ENCODE measurements at regions not wholly inside any gene's neighbourhood (a gene's known extent, or its start where the extent isn't known, plus 50 kb on each side); places are given as distances from the start of the nearest gene placed in this dataset.

GRCh38 chr10:113252650-113253618 lies 299.9 kb upstream of the HABP2 start:
- H3K27me3 ChIP-seq (ENCODE audit: low read depth, low read length) = 0 out of 2 replicates have a peak, but pooled peaks cover 4% of the 10 kb centered on the region

GRCh38 chr10:113259576-113260226 lies 293.2 kb upstream of the HABP2 start:
- H3K79me2 ChIP-seq (ENCODE audit: low read length) = no peaks in the 10 kb centered on the region
- no peak overlapping the region for H3K27ac ChIP-seq (ENCODE audit: low read length)
- no peak overlapping the region for H2AFZ ChIP-seq (ENCODE audit: low read depth, low read length)
- H3K9me3 ChIP-seq (ENCODE audit: insufficient read depth, low read length) = no peaks in the 10 kb centered on the region
- no peak overlapping the region for H3K9ac ChIP-seq (ENCODE audit: low read length)
- no peak overlapping the region for H3K4me3 ChIP-seq (ENCODE audit: low read length)
- H3K4me2 ChIP-seq (ENCODE audit: low read length) = no peak overlapping the region
- no peaks in the 10 kb centered on the region for H3K36me3 ChIP-seq (replicated peaks; ENCODE audit: low read depth, low read length)
- no peaks in the 10 kb centered on the region for H3K4me1 ChIP-seq (ENCODE audit: low read length)
- H4K20me1 ChIP-seq (ENCODE audit: insufficient read depth, low read length) = no peaks in the 10 kb centered on the region
- TF ChIP-seq EZH2phosphoT487 (IDR thresholded peaks at IDR 0.05; ENCODE audit: low read depth) (no peak), CTCF (IDR thresholded peaks at IDR 0.05; ENCODE audit: low read depth, low read length) (no peak)
- no peaks in the 10 kb centered on the region for H3K27me3 ChIP-seq (ENCODE audit: low read depth, low read length)

More at GRCh38 chr10:113252650-113253618, 299.9 kb upstream of the HABP2 start:
- no peak overlapping the region for H3K9ac ChIP-seq (ENCODE audit: low read length)
- no peaks in the 10 kb centered on the region for H3K79me2 ChIP-seq (ENCODE audit: low read length)
- TF ChIP-seq CTCF (IDR thresholded peaks at IDR 0.05; ENCODE audit: low read depth, low read length) = no peak
- no peaks in the 10 kb centered on the region for H3K36me3 ChIP-seq (replicated peaks; ENCODE audit: low read depth, low read length)
- no peak overlapping the region for H2AFZ ChIP-seq (ENCODE audit: low read depth, low read length)
- no peaks in the 10 kb centered on the region for H4K20me1 ChIP-seq (ENCODE audit: insufficient read depth, low read length)
- no peak overlapping the region for H3K4me3 ChIP-seq (ENCODE audit: low read length)
- no peaks in the 10 kb centered on the region for H3K4me1 ChIP-seq (ENCODE audit: low read length)
- H3K4me2 ChIP-seq (ENCODE audit: low read length) = no peak overlapping the region
- H3K9me3 ChIP-seq (ENCODE audit: insufficient read depth, low read length) = no peaks in the 10 kb centered on the region
- no peak overlapping the region for H3K27ac ChIP-seq (ENCODE audit: low read length)

GRCh38 chr10:113261161-113261560 lies 291.7 kb upstream of the HABP2 start:
- Histone ChIP-seq H3K4me3 (ENCODE audit: low read length) (no peak overlapping the region), H3K4me1 (ENCODE audit: low read length) (no peaks in the 10 kb centered on the region), H4K20me1 (ENCODE audit: insufficient read depth, low read length) (no peaks in the 10 kb centered on the region), H3K27me3 (ENCODE audit: low read depth, low read length) (no peaks in the 10 kb centered on the region), H3K9me3 (ENCODE audit: insufficient read depth, low read length) (no peaks in the 10 kb centered on the region), H3K27ac (ENCODE audit: low read length) (no peak overlapping the region), H3K79me2 (ENCODE audit: low read length) (no peaks in the 10 kb centered on the region), H2AFZ (ENCODE audit: low read depth, low read length) (no peak overlapping the region), H3K4me2 (ENCODE audit: low read length) (no peak overlapping the region), H3K36me3 (replicated peaks; ENCODE audit: low read depth, low read length) (no peaks in the 10 kb centered on the region), H3K9ac (ENCODE audit: low read length) (no peak overlapping the region)
- TF ChIP-seq EZH2phosphoT487 (IDR thresholded peaks at IDR 0.05; ENCODE audit: low read depth) = no peak
- TF ChIP-seq CTCF (IDR thresholded peaks at IDR 0.05; ENCODE audit: low read depth, low read length) = no peak

GRCh38 chr10:113261611-113262091 lies 291.2 kb upstream of the HABP2 start:
- Histone ChIP-seq H3K79me2 (ENCODE audit: low read length) (no peaks in the 10 kb centered on the region), H3K9ac (ENCODE audit: low read length) (no peak overlapping the region), H3K27me3 (ENCODE audit: low read depth, low read length) (no peaks in the 10 kb centered on the region), H3K4me2 (ENCODE audit: low read length) (no peak overlapping the region), H3K9me3 (ENCODE audit: insufficient read depth, low read length) (no peaks in the 10 kb centered on the region), H3K27ac (ENCODE audit: low read length) (no peak overlapping the region), H4K20me1 (ENCODE audit: insufficient read depth, low read length) (no peaks in the 10 kb centered on the region), H3K36me3 (replicated peaks; ENCODE audit: low read depth, low read length) (no peaks in the 10 kb centered on the region), H3K4me1 (ENCODE audit: low read length) (no peaks in the 10 kb centered on the region), H2AFZ (ENCODE audit: low read depth, low read length) (no peak overlapping the region), H3K4me3 (ENCODE audit: low read length) (no peak overlapping the region)
- TF ChIP-seq CTCF (IDR thresholded peaks at IDR 0.05; ENCODE audit: low read depth, low read length) = no peak
- no peak for TF ChIP-seq EZH2phosphoT487 (IDR thresholded peaks at IDR 0.05; ENCODE audit: low read depth)

Data from OCI-LY3 (cell line).